Mammary epithelial cell (primary cell): ENCODE measurements at regions not wholly inside any gene's neighbourhood (a gene's known extent, or its start where the extent isn't known, plus 50 kb on each side); places are given as distances from the start of the nearest gene placed in this dataset.

ENCODE experiments used
- CTCF ChIP-seq, 2 donors: IDR thresholded peaks in 1 of 2; conservative IDR thresholded peaks in 1 of 2; 2 replicates each; pipeline ENCODE4 v1.5.1; 2011 to 2012; ENCODE audit warnings: inconsistent platforms in 2 of 2, low read length in 2 of 2, mild to moderate bottlenecking in 2 of 2, control low read depth in 1 of 2, low read depth in 1 of 2; ENCODE audit not compliant: insufficient read depth in 1 of 2; ENCODE audit errors: extremely low read depth in 1 of 2
- EZH2 ChIP-seq: IDR thresholded peaks from 2 replicates; pipeline ENCODE4 v1.6.1; 2012; ENCODE audit warnings: low read length, inconsistent platforms, borderline replicate concordance

DNA sequence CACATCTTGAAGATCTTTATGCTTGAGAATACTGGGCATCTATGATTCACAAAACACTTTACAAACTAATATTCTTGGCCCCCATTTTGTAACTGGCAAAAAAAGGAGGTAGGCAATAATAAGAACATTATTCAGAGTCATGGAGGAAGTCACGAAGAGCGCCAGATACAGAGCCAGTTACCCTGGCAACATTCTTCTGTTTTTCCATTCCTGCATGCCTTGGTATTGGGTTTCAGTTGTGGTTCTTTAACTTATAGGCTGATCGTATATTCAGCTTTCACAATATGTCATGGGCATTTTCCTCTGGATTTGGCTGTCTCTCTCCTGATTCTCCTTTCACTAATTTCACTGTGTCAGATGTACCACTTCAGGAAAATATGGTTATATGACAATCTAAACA is 234.7 kb downstream of the HRH4 start:
- TF ChIP-seq CTCF (conservative IDR thresholded peaks at IDR 0.05 in 1 of 2, IDR thresholded peaks at IDR 0.05 in 1 of 2; ENCODE audit: extremely low read depth in 1 of 2, insufficient read depth in 1 of 2, low read depth in 1 of 2, low read length in 2 of 2): no peak
- no peak for TF ChIP-seq EZH2
